Suprapubic skin (tissue), 4 donors: ENCODE measurements at regions not wholly inside any gene's neighbourhood (a gene's known extent, or its start where the extent isn't known, plus 50 kb on each side); places are given as distances from the start of the nearest gene placed in this dataset.

Source experiments
- DNase-seq, 2 donors: peaks; one replicate each; pipeline ENCODE4 v3.0.0-alpha.2; 2019; ENCODE audit warnings: low spot score in 2 of 2
- H3K27ac ChIP-seq: fragments of 200-600 bp; sonication (generic); one replicate; pipeline ENCODE4 v1.5.1; 2019
- H3K27me3 ChIP-seq: fragments of 200-600 bp; sonication (generic); one replicate; pipeline ENCODE4 v1.5.1; 2019
- H3K36me3 ChIP-seq: fragments of 200-600 bp; sonication (generic); one replicate; pipeline ENCODE4 v1.5.1; 2019
- H3K4me1 ChIP-seq: fragments of 200-600 bp; sonication (generic); one replicate; pipeline ENCODE4 v1.5.1; 2019
- H3K4me3 ChIP-seq: fragments of 200-600 bp; sonication (generic); one replicate; pipeline ENCODE4 v1.5.1; 2019; ENCODE audit warnings: mild to moderate bottlenecking
- H3K9me3 ChIP-seq: fragments of 200-600 bp; sonication (generic); one replicate; pipeline ENCODE4 v1.5.1; 2019
- CTCF ChIP-seq, 2 donors: fragments of 200-600 bp in 1 of 2; fragments of 450-650 bp in 1 of 2; sonication (generic) in 1 of 2; IDR thresholded peaks; one replicate each; pipeline ENCODE4 v1.5.1; 2016 to 2019; ENCODE audit warnings: antibody characterized with exemption in 2 of 2, mild to moderate bottlenecking in 1 of 2, moderate library complexity in 1 of 2
- EP300 ChIP-seq: sonication (generic); formaldehyde crosslinking; IDR thresholded peaks from one replicate; pipeline ENCODE4 v1.6.1; 2017; ENCODE audit warnings: antibody characterized with exemption
- POLR2A ChIP-seq, 2 donors: fragments of 450-650 bp; IDR thresholded peaks; one replicate each; pipeline ENCODE4 v1.6.1; 2017; ENCODE audit warnings: antibody characterized with exemption in 2 of 2, mild to moderate bottlenecking in 2 of 2, moderate library complexity in 2 of 2
- POLR2AphosphoS5 ChIP-seq, 3 donors: sonication (generic); formaldehyde crosslinking; IDR thresholded peaks; one replicate each; pipeline ENCODE4 v1.6.1; 2017; ENCODE audit warnings: antibody characterized with exemption in 3 of 3
- WGBS: methylation state at CpG from one replicate; pipeline ENCODE4 v1.1.5; 2018; 5-methylcytosine and 5-hydroxymethylcytosine counted together

GRCh38 chr5:62178258-62178657, 127.7 kb upstream of the KIF2A start:
- H3K4me1 ChIP-seq: no peaks in the 10 kb centered on the region
- no peak for TF ChIP-seq CTCF (IDR thresholded peaks at IDR 0.05)
- no peak for TF ChIP-seq POLR2A (IDR thresholded peaks at IDR 0.05)
- TF ChIP-seq POLR2AphosphoS5 (IDR thresholded peaks at IDR 0.05): no peak
- TF ChIP-seq EP300: no peak
- DNase-seq: no peak

GRCh38 chr5:62182802-62183201, 123.2 kb upstream of the KIF2A start:
- TF ChIP-seq POLR2AphosphoS5 (IDR thresholded peaks at IDR 0.05): no peak
- Histone ChIP-seq H3K4me1 (no peaks in the 10 kb centered on the region), H3K4me3 (no peak overlapping the region), H3K9me3 (no peaks in the 10 kb centered on the region), H3K27me3 (peaks cover 5% of the 10 kb centered on the region), H3K27ac (no peak overlapping the region), H3K36me3 (no peaks in the 10 kb centered on the region)
- WGBS: 71% methylated on average over 1 of the region's 1 CpG
- DNase-seq: no peak

More at GRCh38 chr5:62178258-62178657, 127.7 kb upstream of the KIF2A start:
- Histone ChIP-seq H3K27me3 (peaks cover 5% of the 10 kb centered on the region), H3K36me3 (no peaks in the 10 kb centered on the region), H3K9me3 (no peaks in the 10 kb centered on the region), H3K27ac (no peak overlapping the region), H3K4me3 (no peak overlapping the region)
- 71% methylated on average over 5 of the region's 5 CpGs for WGBS

- WGBS: 97% methylated on average over 1 of the region's 1 CpG
- H3K36me3 ChIP-seq: no peaks in the 10 kb centered on the region
- H3K4me3 ChIP-seq: no peak overlapping the region
- no peak for DNase-seq
- H3K27ac ChIP-seq: no peak overlapping the region
- no peaks in the 10 kb centered on the region for H3K4me1 ChIP-seq
- peaks cover 2% of the 10 kb centered on the region for H3K27me3 ChIP-seq
- no peaks in the 10 kb centered on the region for H3K9me3 ChIP-seq
- TF ChIP-seq CTCF (IDR thresholded peaks at IDR 0.05): no peak
- TF ChIP-seq POLR2AphosphoS5 (IDR thresholded peaks at IDR 0.05): no peak
- TF ChIP-seq EP300: no peak
- TF ChIP-seq POLR2A (IDR thresholded peaks at IDR 0.05): no peak
Measured at GRCh38 chr5:62183727-62184126, 122.3 kb upstream of the KIF2A start.

DNA sequence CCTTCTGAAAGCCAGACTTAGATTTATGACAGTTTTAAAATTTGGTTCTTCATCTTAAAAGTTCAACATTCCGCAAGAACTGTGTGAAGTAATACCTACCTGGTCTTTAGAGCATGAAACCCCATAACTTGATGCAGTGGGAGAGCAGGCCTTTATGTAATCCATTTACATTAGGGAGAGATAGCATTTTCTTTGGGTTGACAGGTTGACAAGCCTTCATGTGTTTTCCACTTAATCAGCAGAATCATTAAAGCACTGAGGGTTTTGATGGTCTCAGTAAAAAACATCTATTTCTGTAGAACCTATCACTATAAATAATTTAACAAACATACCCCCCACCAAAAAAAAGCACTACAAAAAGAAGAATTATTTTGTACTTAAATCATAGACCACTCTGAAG, 121.6 kb upstream of the KIF2A start:
- no peaks in the 10 kb centered on the region for H3K9me3 ChIP-seq
- TF ChIP-seq POLR2AphosphoS5 (IDR thresholded peaks at IDR 0.05) (no peak), EP300 (no peak), POLR2A (IDR thresholded peaks at IDR 0.05) (no peak), CTCF (IDR thresholded peaks at IDR 0.05) (no peak)
- no peak for DNase-seq
- H3K27ac ChIP-seq: no peak overlapping the region
- no peaks in the 10 kb centered on the region for H3K36me3 ChIP-seq
- WGBS: 81% methylated on average over 1 of the region's 1 CpG
- H3K27me3 ChIP-seq: no peaks in the 10 kb centered on the region
- H3K4me1 ChIP-seq: no peaks in the 10 kb centered on the region
- no peak overlapping the region for H3K4me3 ChIP-seq

DNA sequence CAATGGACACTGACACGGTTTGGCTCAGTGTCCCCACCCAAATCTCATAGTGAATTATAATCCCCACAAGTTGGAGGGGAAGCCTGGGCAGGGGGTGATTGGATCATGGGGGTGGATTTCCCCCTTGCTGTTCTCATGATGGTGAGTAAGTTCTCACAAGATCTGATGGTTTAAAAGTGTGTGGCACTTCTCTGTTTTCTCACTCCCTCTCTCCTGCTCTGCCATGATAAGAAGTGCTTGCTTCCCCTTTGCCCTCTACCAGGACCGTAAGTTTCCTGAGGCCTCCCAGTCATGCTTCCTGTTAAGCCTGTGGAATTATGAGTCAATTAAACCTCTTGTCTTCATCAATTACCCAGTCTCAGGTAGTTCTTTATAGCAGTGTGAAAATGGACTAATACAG, 115.8 kb upstream of the KIF2A start:
- TF ChIP-seq CTCF (IDR thresholded peaks at IDR 0.05) (no peak), POLR2AphosphoS5 (IDR thresholded peaks at IDR 0.05) (no peak), EP300 (no peak), POLR2A (IDR thresholded peaks at IDR 0.05) (no peak)
- no peaks in the 10 kb centered on the region for H3K36me3 ChIP-seq
- no peak overlapping the region for H3K4me3 ChIP-seq
- H3K9me3 ChIP-seq: no peaks in the 10 kb centered on the region
- 72% methylated on average over 2 of the region's 2 CpGs for WGBS
- H3K27me3 ChIP-seq: no peaks in the 10 kb centered on the region
- H3K4me1 ChIP-seq: no peaks in the 10 kb centered on the region
- no peak overlapping the region for H3K27ac ChIP-seq
- no peak for DNase-seq

GRCh38 chr5:62190931-62191330, 115.1 kb upstream of the KIF2A start:
- no peak overlapping the region for H3K4me3 ChIP-seq
- H3K27ac ChIP-seq: no peak overlapping the region
- DNase-seq: no peak
- no peaks in the 10 kb centered on the region for H3K4me1 ChIP-seq
- H3K36me3 ChIP-seq: no peaks in the 10 kb centered on the region
- no peak for TF ChIP-seq POLR2A (IDR thresholded peaks at IDR 0.05)
- no peaks in the 10 kb centered on the region for H3K9me3 ChIP-seq
- H3K27me3 ChIP-seq: no peaks in the 10 kb centered on the region
- WGBS: 30% methylated on average over 1 of the region's 1 CpG
